Inflammatory macrophage treated with lipopolysaccharide for 1 hour (primary cell): ENCODE measurements at regions not wholly inside any gene's neighbourhood (a gene's known extent, or its start where the extent isn't known, plus 50 kb on each side); places are given as distances from the start of the nearest gene placed in this dataset.
"Not testable (repeated sequence)": the region's sequence is repeated elsewhere in the genome, so short reads cannot be mapped to it uniquely, and the experiment has no call there.

Experiments
- DNase-seq, 2 donors: peaks; one replicate each; pipeline ENCODE4 v3.0.0-alpha.2; 2020 to 2022

DNA sequence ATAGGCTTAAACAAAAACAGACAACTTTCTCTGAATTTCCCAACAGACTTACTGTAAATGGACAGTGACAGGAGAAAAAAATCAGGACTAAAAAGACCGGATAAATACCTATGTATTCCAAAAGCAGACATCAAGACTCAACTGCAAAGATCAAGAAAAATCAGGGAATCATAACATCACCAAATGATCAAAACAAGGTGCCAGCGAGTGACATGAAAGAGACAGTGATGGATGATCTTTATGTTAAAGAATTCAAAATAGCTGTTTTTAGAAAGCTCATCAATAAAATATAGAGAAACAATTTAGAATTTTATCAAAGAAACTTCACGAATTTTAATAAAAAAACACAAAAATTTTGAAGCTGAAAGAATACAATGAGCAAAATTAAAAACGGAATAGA is 952.5 kb upstream of the ATXN7L3B start:
- no peak for DNase-seq

DNA sequence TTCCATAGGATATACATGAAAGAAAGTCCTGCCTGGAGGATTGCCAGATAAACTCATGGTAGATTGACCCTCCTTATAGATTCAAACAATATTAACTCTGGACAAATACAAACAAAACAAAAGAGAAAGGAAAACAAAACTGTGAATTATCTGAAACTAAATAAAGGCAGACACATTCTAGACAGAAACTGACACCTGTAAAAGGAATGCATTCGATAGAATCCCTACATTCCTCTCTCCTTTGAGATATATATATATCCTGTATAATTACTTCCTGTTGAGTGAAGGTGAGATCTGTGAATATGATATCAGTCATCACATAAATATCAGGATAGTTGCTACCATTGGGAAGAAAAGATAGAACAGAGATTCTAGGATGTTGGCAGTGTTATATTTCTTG is 948.4 kb upstream of the ATXN7L3B start:
- DNase-seq = no peak

DNA sequence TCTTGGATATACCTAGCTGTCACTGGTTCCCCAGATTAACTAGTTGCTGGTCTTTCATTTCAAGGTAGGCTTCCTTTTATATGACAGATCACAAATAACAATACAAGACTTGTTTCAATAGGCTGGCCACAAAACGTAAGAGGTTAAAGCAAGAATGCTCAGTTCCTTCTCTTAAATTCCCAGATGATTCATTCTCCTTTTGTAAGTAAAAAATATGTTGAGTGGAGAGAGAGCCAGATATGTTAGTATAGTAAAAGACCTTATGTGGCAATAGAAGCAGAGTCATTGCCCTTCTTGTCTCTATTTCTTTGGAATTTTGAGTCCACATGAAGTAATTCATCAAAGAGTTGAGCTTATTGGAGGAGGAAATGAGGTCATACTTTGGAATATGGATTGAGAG is 939.0 kb upstream of the ATXN7L3B start:
- no peak for DNase-seq

DNA sequence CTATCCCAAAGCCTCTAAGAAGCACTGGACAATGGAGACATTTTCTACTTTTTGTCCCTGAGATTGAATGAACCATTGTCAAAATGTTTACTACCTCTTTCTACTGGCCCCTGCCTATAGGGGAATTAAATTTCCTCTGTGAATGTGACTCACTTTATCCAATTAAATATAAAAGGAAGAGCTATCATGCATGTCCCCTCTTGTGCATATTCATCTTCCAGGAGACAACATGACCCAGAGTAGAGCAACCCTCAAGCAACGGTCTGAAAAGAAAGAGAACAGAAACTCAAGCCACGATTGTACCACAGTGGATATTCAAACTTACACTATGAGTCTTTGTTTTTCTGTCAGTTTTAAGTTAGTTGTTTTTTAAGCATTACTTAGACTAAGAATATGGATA is 938.4 kb upstream of the ATXN7L3B start:
- no peak for DNase-seq

DNA sequence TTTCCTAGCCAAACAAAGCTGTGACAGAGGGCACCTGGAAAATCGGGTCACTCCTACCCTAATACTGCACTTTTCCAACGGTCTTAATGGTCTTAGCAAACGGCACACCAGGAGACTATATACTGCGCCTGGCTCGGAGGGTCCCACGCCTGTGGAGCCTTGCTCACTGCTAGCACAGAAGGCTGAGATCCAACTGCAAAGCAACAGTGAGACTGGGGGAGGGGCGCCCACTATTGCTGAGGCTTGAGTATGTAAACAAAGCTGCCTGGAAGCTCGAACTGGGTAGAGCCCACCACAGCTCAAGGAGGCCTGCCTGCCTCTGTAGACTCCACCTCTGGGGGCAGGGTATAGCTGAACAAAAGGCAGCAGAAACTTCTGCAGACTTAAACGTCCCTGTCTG is 931.7 kb upstream of the ATXN7L3B start:
- DNase-seq = not testable (repeated sequence)

DNA sequence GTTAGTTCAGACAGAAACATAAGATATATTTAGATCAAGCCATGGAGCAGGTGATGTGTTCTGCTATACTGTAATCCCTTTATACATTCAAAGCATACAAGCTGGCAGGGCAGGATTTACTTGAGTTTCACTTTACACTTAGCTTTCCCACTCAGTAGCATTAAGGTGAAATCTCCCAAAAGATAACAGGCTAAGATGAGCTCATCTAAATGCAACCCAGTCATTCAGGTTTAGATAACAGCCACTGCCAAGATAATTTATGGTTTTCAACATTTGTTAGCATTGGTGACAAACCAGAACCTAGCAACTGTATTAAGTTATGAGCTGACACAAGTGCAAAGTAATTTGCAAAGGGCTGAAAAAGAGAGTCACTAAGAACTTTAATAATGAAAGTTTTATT is 925.1 kb upstream of the ATXN7L3B start:
- no peak for DNase-seq

DNA sequence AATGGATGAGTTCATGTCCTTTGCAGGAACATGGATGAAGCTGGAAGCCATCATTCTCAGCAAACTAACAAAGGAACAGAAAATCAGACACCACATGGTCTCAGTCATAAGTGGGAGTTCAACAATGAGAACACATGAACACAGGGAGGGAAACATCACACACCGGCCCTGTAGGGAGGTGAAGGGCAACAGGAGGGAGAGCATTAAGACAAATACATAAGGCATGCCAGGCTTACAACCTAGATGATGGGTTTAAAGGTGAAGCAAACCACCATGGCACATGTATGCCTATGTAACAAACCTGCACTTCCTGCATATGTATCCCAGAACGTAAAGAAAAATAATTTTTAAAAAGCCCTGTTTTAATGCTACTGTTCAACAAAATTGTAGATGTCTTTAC is 914.2 kb upstream of the ATXN7L3B start:
- no peak for DNase-seq

DNA sequence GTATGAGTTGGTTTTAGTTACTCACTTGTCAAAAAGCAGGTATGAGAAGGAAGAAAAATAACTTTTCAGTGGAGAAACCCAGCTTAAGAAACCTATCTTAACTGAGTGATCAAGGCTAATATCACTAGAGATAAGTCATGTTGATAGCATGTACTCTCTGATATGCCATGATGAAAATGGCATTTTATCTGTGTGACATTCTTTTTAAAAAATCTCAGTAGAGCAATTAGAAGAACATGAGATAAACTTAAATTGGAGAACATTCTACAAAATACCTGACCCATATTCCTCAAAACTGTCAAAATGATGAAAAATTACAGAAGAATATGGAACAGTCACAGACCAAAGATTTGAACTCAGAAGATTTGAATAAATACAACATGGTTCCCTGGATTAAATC is 912.4 kb upstream of the ATXN7L3B start:
- DNase-seq = no peak

DNA sequence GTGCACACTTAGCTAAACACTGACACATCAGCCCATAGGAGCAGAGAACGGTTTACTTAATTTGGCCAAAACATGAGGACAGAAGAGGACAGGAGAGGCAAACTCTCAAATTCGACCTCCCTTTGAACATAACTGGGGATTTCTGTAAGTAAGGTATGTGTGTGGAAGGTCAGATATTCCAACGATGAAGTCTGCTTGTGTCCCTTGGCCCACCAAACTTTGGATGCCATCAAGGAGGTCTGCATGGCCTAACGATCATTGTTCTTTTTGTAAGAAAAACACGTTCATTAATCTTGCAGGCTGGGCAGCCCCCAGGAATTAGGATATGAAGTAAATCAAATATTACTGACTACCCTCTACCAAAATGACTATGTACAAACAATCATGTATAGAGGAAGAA is 908.5 kb upstream of the ATXN7L3B start:
- no peak for DNase-seq

DNA sequence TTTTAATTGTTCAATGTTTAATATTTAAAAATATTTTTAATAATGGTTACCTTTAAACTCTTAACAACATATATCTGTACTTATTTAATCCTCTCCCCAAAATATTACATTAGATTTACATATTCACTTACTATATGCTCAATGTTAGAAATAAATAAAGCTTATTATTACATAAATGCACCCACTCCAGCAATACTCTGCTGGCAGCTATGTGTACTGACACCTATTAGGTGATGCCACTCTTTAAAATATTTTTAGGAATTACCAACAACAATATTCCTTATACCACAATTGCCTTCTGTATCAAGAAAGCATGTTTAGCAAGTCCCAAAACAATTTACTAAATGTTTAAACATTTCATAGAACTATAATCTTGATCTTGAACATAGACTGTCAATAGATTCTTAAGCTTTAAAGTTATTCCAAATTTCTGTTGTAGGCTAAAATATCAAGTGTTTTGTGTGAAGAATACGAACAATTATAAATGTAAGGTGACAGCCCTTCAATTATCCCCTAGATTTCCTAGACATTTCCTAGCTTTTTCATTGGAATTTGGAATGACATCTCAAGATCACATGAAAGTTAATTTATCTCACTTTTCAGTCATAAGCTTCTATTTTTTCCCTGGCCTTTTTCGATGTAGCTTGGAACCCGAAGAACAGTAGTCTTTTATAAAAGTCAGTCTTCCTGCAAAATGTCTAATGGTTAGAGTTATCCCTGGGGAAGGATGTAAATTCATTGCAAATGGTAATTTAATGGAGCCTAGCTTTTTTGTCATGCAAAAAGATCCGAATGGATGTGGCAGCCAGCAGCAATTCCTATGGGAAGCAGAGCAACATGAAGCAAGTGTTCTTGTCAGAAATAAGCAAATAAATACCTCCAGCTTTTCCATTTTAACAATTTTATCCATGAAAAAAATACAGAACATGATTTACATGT is 907.5 kb upstream of the ATXN7L3B start:
- DNase-seq = no peak

DNA sequence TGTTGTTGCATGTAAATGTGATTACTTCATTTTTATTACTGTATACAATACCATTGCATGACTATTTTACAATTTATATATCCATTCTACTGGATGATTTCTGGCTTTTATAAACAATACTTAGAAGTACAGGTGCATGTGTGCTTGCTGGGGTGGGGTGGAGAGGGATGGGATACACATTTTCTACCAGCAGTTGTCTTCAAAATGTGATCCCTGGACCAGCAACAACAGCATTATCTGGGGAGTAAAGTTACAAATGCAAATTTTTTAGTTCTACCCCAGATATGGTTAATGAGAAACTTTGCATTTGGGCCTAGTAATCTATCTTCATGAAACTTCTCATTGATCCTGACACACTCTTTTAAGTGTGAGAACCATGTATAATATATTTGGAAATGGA is 905.4 kb upstream of the ATXN7L3B start:
- DNase-seq = no peak

DNA sequence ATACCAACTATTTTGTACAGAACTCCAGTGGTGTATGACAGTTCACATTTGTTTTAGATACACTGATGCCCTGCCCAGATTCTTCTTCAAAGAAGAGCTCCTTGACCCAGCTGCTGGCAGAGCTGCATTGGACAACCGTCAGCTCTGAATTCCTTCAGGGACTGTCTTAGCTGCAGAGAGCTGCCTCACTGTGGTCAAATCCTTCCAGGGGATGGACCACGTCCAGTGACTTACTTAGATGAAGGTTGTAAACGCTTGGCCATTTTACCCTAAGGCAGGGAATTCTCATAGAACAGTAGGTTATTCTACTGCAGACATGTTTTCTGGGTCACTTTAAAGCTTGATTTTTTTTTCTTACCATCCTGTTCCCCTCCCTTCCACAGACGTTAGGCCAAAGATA is 905.0 kb upstream of the ATXN7L3B start:
- DNase-seq = no peak

DNA sequence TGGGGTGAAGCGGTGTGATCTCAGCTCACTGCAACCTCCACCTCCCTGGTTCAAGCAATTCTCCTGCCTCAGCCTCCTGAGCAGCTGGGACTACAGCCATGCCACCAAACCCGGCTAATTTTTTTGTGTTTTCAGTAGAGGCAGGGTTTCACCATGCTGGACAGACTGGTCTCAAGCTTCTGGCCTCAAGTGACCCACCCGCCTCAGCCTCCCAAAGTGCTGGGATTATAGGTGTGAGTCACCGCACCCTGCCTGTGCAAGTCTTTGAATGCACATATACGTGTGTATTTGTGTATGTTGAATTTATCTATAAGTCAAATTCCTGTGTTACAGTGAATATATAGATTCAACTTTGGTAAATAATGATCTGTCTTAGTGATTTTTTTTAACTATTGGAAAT is 898.2 kb upstream of the ATXN7L3B start:
- not testable (repeated sequence) for DNase-seq

DNA sequence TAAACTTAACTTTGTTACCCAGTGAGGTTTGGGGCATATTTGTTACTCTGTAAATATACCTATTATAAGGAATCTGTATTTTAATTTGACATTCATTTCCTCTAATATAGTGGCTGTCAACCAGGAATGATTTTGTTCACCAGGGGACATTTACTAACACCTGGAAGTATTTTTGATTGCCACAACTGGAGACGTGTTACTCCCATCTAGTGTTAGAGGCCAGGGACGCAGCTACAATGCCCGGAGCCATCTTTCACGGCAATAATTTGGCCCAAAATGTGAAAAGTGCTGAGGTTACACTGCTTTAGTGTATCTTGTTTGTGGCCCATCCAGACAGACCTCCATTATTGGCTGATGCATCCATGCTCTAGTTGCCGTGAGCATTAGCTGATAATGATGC is 881.3 kb upstream of the ATXN7L3B start:
- no peak for DNase-seq

DNA sequence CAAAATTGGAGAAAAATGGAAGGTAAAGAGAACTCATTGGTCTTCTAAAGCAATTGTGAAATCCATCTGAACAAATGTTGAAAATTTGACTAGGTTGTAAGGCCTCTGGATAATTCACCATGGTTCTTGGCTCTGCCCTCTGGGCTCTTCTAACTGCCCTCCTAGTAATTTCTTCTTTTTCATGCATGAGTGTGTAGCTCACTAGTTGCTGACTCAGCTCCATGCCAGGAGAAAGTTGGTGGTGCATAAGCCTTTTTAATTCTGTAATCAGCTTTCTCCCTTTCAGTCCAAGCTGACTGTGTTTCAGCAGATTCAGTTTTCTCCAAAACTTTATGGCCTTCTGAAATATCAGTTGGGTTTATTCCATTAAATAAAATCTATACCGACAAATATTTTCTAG is 877.8 kb upstream of the ATXN7L3B start:
- no peak for DNase-seq

DNA sequence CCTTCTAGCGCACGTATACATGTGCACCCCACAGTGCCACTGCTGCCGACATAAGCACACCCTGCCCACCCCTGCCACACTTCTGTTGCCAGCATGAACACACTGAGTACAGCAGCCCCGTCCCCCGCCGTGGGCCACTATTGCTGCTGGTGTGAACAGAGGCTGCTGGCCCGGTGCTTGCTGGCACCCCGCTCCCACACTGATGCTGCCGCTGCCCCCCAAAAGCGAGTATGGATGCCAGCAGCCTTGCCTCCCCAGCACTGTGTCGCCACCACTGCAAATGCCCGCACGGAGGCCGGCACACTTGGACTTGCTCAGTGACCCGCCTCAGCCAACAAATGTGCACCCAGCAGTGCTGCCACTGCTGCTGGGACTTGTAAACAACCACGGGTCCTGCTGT is 872.4 kb upstream of the ATXN7L3B start:
- DNase-seq = no peak

DNA sequence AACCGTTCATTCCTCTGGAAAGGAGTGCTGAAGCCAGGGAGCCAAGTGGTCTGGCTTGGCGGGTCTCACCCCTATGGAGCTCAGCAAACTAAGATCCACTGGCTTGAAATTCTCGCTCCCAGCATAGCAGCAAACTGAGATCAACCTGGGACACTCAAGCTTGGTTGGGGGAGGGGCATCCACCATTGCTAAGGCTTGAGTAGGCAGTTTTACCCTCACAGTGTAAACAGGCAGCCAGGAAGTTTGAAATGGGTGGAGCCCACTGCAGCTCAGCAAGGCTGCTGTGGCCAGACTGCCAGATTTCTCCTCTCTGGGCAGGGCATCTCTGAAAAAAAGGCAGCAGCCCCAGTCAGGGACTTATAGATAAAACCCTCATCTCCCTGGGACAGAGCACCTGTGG is 866.1 kb upstream of the ATXN7L3B start:
- not testable (repeated sequence) for DNase-seq

DNA sequence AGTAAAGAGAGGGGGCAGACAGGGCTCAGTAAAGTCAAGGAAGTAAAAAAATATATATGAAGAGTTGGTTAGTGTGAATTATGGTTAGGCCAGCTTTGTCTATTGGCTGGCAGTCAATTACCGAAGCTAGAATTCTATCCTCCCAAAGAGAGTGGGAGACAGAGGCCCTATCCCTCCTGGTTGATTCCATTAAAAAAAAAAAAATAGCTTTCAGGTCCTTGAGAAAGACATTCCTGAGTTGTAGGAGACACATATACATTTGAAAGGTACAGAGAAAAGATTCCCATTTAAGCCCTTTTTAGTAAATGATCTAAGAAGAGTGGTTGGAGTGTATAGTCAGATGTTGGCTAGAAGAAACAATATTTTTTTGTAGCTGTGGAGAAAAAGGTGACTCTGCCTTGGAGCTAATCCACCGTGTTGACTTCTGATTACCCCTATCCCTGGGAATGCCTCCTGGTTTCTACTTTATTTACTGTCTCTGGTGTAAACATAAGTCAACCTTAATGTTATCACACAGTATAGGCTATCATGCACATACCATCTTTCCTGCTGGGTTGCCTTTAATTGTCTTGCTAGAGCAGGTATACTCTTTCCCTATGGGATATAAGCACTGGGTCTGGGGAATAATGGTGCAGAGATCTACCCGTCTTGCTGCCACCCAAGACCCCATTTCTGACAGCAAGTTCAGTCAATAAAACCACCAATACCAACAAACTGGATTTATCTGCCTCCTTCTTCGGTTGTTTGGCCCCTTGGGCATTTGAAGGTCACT is 859.9 kb upstream of the ATXN7L3B start:
- no peak for DNase-seq

DNA sequence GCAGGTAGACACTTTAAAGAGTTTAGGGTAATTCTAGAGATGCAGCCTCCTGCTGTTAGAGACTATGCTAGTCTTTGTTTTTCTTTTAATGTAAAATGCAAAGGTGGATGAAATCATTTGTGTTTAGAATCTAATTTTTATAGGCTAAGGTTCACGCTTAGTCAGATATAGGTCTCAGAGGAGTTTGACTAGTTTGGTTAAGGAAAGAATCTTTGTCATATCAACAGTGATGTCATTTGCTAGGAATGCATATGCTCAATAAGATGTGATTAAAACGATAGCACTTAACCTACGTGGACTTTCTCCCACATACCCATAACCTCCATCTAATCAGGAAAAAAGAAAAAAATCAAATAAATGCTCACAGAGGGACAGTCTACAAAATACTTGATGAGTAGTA is 859.3 kb upstream of the ATXN7L3B start:
- no peak for DNase-seq

DNA sequence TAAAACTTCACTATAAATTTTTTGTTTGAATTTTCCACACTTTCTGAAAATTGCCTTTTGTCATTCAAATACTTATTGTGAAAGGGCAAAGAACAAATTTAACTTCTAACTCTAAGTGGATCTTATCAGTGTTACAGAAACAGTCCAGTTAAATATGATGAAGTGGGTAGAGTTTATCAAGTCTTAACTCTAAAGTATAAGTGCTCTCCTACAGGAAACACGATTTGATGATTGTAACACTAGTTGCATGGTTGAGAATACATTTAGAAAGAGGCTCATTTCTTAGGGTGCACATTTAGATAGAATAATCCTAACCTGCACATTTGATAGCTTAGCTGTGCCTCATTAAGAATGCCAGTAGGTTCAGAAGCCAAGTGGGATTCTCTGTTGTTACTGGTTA is 838.3 kb upstream of the ATXN7L3B start:
- DNase-seq = no peak

DNA sequence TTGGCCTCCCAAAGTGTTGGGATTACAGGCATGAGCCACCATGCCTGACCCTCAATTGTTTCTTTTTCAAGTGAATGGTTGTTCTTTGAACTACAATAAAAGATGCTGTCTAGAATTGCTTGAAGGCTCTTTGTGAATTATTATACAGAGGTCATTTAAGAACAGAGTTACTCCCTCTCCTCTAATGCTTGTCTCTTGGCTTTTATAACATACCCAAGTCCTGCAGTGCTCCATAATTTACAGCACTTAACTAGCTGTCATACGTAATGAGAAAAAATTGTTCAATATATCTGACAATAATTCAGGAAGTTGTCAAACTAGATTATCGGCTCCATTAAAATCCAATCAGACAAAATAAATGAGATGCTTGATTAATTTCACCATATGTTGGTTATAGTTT is 823.0 kb upstream of the ATXN7L3B start:
- no peak for DNase-seq

DNA sequence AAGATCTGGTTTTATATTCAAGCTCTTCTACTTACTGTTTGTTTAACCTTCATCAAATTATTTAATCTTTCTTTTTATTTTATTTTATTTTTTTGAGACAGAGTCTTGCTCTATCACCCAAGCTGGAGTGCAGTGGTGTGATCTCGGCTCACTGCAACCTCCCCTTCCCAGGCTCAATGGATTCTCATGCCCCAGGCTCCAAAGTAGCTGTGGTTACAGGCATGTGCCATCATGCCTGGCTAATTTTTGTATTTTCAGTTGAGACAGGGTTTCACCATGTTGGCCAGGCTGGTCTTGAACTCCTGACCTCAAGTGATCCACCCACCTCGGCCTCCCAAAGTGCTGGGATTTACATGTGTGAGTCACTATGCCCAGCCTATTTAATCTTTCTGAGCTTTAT is 821.5 kb upstream of the ATXN7L3B start:
- DNase-seq = not testable (repeated sequence)

DNA sequence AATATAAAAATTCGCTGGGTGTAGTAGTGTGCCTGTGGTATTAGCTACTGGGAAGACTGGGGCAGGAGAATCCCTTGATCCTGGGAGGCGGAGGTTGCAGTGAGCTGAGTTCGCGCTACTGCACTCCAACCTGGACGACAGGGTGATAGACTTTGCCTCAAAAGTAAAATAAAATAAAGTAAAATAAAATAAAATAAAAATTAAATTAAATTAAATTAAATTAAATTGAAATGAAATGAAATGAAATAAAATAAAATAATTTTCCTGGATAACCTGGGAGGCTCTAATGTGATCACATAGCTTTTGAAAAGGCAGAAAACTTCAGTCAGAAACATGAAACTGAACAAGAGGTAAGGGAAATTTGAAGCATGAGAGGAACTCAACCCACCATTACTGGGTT is 818.4 kb upstream of the ATXN7L3B start:
- no peak for DNase-seq

DNA sequence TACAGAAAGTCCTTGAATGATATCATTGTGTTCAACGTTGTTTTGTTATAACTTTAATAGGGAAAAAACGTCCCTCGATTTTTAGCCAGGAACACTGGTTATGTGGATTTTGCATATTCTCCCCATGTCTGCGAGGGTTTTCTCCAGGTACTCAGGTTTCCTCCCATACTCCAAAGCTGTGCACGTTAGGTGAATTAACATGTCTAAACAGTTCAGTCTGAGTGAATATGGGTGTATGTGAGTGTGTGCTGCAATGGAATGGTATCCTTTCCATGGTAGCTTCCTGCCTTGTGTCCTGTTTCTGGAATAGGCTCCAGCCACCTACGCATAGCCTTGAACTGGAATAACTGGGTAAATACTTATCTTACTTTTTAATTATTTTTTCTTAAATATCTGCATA is 810.8 kb upstream of the ATXN7L3B start:
- DNase-seq = no peak
